Activated B cell treated with CpG ODN at 0.5 μM for 24 hours (primary cell): ENCODE measurements at regions not wholly inside any gene's neighbourhood (a gene's known extent, or its start where the extent isn't known, plus 50 kb on each side); places are given as distances from the start of the nearest gene placed in this dataset.

Experiments used
- ATAC-seq: fragments of 200-7000 bp; cut with Tn5 transposase; one replicate; pipeline ENCODE4 v1.10.0; 2021; ENCODE audit warnings: low read depth, mild to moderate bottlenecking, moderate library complexity
- CTCF ChIA-PET: fragments of 350-600 bp; sonication (Branson Sonifier 250); formaldehyde crosslinking; loops from one replicate; lab custom pipeline; 2021; ENCODE audit warnings: antibody characterized with exemption; lab: Charles Lee
- POLR2A ChIA-PET: fragments of 350-600 bp; sonication (Branson Sonifier 250); formaldehyde crosslinking; loops from one replicate; lab custom pipeline; 2021; ENCODE audit warnings: antibody characterized with exemption; lab: Charles Lee
- DNase-seq: peaks from one replicate; pipeline ENCODE4 v3.0.0; 2022
- H3K27ac Mint-ChIP-seq: one replicate; pipeline ENCODE4 v1.8.0; 2020; ENCODE audit warnings: mixed read lengths
- H3K27me3 Mint-ChIP-seq: one replicate; pipeline ENCODE4 v1.8.0; 2021; ENCODE audit warnings: mixed read lengths
- H3K36me3 Mint-ChIP-seq: one replicate; pipeline ENCODE4 v1.8.0; 2021; ENCODE audit warnings: low read depth, mixed read lengths
- H3K4me1 Mint-ChIP-seq: one replicate; pipeline ENCODE4 v1.8.0; 2021; ENCODE audit warnings: mixed read lengths
- H3K4me3 Mint-ChIP-seq: one replicate; pipeline ENCODE4 v1.8.0; 2020; ENCODE audit warnings: mild to moderate bottlenecking, mixed read lengths
- H3K9me3 Mint-ChIP-seq: one replicate; pipeline ENCODE4 v1.8.0; 2020; ENCODE audit warnings: mixed read lengths
- intact Hi-C: fragments of 100-400 bp; cut with micrococcal nuclease; formaldehyde crosslinking; loops from one replicate; pipeline ENCODE4 v1.15.1; 2024
- TF ChIP-seq, protein P1 (sequence below): fragments of 200-600 bp; IDR thresholded peaks from one replicate; pipeline ENCODE4 v1.8.0; 2022; ENCODE audit warnings: antibody characterized with exemption, mild to moderate bottlenecking

DNA sequence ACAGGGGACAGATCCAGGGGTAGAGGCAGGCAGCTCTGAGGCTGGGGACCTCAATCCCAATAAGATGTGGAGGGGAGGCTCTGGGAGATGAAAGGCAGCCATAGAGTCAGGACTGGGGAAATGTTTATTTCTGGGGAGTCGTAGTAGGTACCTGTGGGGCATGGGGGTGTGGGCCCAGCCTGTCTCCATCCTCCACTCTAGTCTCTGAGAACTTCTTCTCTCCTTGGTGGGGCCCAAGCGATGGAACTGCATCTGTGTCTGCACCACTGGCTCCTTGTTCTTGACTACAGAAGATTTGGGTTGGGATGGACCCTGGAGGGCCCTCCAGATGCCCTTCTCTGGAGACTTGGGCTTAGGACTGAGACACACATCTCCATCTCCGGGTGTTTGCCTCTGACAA, 953.9 kb upstream of the ZNF722 start:
- no peak for ATAC-seq
- peaks cover 2% of the 10 kb centered on the region for H3K9me3 Mint-ChIP-seq
- no peak overlapping the region for H3K4me3 Mint-ChIP-seq
- H3K27me3 Mint-ChIP-seq: no peaks in the 10 kb centered on the region
- H3K4me1 Mint-ChIP-seq: no peaks in the 10 kb centered on the region
- no peak for DNase-seq
- TF ChIP-seq, protein P1, sequence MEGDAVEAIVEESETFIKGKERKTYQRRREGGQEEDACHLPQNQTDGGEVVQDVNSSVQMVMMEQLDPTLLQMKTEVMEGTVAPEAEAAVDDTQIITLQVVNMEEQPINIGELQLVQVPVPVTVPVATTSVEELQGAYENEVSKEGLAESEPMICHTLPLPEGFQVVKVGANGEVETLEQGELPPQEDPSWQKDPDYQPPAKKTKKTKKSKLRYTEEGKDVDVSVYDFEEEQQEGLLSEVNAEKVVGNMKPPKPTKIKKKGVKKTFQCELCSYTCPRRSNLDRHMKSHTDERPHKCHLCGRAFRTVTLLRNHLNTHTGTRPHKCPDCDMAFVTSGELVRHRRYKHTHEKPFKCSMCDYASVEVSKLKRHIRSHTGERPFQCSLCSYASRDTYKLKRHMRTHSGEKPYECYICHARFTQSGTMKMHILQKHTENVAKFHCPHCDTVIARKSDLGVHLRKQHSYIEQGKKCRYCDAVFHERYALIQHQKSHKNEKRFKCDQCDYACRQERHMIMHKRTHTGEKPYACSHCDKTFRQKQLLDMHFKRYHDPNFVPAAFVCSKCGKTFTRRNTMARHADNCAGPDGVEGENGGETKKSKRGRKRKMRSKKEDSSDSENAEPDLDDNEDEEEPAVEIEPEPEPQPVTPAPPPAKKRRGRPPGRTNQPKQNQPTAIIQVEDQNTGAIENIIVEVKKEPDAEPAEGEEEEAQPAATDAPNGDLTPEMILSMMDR: no peak
- ChIA-PET POLR2A (no interaction called here), CTCF (no interaction called here)
- no peak overlapping the region for H3K27ac Mint-ChIP-seq
- intact Hi-C loops: no loop called here
- H3K36me3 Mint-ChIP-seq: no peaks in the 10 kb centered on the region

DNA sequence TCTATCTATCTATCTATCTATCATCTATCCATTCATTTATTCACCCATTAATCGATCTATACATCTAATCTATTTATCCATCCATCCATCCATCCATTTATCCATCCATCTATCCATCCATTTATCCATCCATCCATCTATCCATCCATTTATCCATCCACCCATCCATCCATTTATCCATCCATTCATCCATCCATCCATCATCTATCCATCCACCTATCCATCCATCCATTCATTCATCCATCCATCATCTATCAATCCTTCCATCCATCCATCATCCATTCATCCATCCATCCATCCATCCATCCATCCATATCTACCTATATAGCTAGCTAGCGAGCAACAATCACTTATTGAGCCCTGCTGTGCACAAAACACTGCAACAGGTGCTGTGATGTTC, 953.1 kb upstream of the ZNF722 start:
- CTCF ChIA-PET: no interaction called here
- intact Hi-C loops: no loop called here
- H3K27me3 Mint-ChIP-seq: no peaks in the 10 kb centered on the region
- TF ChIP-seq, protein P1: no peak
- no peak overlapping the region for H3K27ac Mint-ChIP-seq
- H3K4me1 Mint-ChIP-seq: no peaks in the 10 kb centered on the region
- POLR2A ChIA-PET: no interaction called here
- peaks cover 6% of the 10 kb centered on the region for H3K9me3 Mint-ChIP-seq
- no peak for ATAC-seq
- no peak for DNase-seq
- H3K4me3 Mint-ChIP-seq: no peak overlapping the region
- no peaks in the 10 kb centered on the region for H3K36me3 Mint-ChIP-seq

DNA sequence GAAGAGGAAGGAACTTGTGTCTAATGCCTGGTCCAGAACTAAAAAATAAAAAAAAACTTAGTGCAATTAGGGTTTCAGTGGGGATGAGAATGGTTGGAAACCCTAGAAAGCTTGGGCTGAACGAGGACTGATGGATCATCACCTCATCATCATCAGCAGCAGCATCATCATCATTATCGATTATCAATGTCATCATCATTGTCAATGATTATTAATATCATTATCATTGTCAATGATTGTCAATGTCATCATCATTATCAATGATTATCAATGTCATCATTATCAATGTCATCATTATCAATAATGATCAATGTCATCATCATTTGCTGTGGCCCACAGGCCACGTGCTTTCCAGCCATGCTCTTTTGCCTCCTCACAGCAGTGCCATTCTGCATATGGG, 952.0 kb upstream of the ZNF722 start:
- intact Hi-C loops: no loop called here
- ChIA-PET CTCF (no interaction called here), POLR2A (no interaction called here)
- no peak for DNase-seq
- no peak for ATAC-seq
- peaks cover 8% of the 10 kb centered on the region for H3K9me3 Mint-ChIP-seq
- no peak overlapping the region for H3K4me3 Mint-ChIP-seq
- H3K27me3 Mint-ChIP-seq: no peaks in the 10 kb centered on the region
- TF ChIP-seq, protein P1: no peak
- no peak overlapping the region for H3K27ac Mint-ChIP-seq
- no peaks in the 10 kb centered on the region for H3K4me1 Mint-ChIP-seq
- no peaks in the 10 kb centered on the region for H3K36me3 Mint-ChIP-seq

GRCh38 chr7:63047061-63047460, 951.6 kb upstream of the ZNF722 start:
- no peak overlapping the region for H3K27ac Mint-ChIP-seq
- H3K9me3 Mint-ChIP-seq: peaks cover 8% of the 10 kb centered on the region
- no peaks in the 10 kb centered on the region for H3K27me3 Mint-ChIP-seq
- no peaks in the 10 kb centered on the region for H3K4me1 Mint-ChIP-seq
- H3K36me3 Mint-ChIP-seq: no peaks in the 10 kb centered on the region
- ChIA-PET POLR2A (no interaction called here), CTCF (no interaction called here)
- intact Hi-C loops: no loop called here
- TF ChIP-seq, protein P1: no peak
- DNase-seq: no peak
- no peak overlapping the region for H3K4me3 Mint-ChIP-seq
- ATAC-seq: no peak

GRCh38 chr7:63047546-63047945, 951.1 kb upstream of the ZNF722 start:
- H3K36me3 Mint-ChIP-seq: no peaks in the 10 kb centered on the region
- ATAC-seq (no peak), DNase-seq (no peak)
- TF ChIP-seq, protein P1: no peak
- H3K4me1 Mint-ChIP-seq: no peaks in the 10 kb centered on the region
- no peak overlapping the region for H3K27ac Mint-ChIP-seq
- no peaks in the 10 kb centered on the region for H3K27me3 Mint-ChIP-seq
- H3K4me3 Mint-ChIP-seq: no peak overlapping the region
- intact Hi-C loops: no loop called here
- peaks cover 8% of the 10 kb centered on the region for H3K9me3 Mint-ChIP-seq
- ChIA-PET CTCF (no interaction called here), POLR2A (no interaction called here)
